AG10803 (cell line): ENCODE measurements at regions not wholly inside any gene's neighbourhood (a gene's known extent, or its start where the extent isn't known, plus 50 kb on each side); places are given as distances from the start of the nearest gene placed in this dataset.

Experiments used
- DNase-seq: peaks from one replicate; pipeline ENCODE4 v3.0.0; 2010; ENCODE audit warnings: low read depth
- H3K4me3 ChIP-seq: 2 replicates; pipeline ENCODE4 v1.5.1; 2011; ENCODE audit warnings: mild to moderate bottlenecking, low read length, control low read depth
- TF ChIP-seq, protein P1 (sequence below): conservative IDR thresholded peaks from 2 replicates; pipeline ENCODE4 v1.5.1; 2011; ENCODE audit warnings: mild to moderate bottlenecking, low read length, control low read depth, inconsistent platforms

DNA sequence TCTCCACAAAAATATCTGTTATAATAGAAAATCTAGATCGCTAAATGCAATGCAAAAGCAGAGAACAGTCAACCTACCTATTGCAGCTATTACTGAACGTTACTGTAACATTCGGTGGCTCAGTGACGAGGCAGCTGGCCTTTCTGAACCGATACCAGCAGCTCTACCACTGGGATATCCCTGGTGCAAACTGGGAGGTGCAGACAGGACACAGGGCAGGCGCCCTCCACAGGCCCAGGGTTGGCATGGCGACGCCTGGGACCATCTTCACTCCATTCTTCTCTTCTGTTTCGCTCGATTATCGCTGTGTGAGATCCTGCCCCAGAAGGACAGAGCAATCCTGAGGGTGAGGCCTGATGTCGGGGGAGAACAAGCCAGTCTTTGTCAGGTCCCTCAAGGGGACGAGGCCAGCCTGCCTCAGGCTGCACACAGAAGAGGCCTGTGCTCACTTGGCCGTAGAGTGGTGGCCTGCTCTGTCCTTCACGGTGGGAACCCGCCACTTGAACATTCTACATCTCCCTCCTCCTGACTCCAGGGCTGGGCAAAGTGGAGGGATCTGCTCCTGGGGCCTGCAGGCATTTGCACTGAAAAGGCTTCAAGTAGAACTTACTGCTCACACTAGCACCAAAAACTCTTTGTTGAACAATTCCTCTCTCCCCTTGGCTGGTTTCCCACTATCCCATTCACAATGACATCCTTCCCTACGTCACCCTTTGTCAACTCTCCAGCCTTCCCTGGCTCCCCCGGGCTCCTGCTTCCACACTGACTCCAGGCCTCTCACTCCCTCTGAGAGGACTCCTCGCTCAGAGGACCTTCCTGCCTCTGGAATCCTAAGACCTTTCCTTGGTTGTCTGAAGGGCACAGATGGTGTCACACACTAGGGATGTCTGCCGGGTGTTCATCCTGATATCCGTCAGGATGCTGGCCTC is 49.7 kb downstream of the CYRIA start:
- H3K4me3 ChIP-seq: no peak overlapping the region
- TF ChIP-seq, protein P1, sequence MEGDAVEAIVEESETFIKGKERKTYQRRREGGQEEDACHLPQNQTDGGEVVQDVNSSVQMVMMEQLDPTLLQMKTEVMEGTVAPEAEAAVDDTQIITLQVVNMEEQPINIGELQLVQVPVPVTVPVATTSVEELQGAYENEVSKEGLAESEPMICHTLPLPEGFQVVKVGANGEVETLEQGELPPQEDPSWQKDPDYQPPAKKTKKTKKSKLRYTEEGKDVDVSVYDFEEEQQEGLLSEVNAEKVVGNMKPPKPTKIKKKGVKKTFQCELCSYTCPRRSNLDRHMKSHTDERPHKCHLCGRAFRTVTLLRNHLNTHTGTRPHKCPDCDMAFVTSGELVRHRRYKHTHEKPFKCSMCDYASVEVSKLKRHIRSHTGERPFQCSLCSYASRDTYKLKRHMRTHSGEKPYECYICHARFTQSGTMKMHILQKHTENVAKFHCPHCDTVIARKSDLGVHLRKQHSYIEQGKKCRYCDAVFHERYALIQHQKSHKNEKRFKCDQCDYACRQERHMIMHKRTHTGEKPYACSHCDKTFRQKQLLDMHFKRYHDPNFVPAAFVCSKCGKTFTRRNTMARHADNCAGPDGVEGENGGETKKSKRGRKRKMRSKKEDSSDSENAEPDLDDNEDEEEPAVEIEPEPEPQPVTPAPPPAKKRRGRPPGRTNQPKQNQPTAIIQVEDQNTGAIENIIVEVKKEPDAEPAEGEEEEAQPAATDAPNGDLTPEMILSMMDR: no peak
- no peak for DNase-seq

DNA sequence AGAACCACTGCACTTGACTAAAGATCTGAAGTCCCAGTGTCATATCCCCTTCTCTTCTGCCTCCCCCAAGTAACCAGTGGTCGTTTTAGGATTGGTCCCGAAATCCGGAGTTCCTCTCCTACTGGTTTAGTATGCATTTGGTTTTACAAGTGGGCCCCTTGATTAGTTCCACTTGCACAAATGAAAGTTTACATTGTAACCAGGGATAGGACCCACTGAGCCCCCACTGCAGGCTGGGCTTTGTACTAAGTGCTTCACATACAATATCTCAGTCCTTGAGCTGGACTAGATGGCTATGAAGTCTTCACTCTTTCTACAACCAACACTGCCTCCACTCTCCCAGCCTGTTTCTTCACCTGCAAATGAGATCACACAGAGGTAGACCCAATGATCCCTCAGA is 50.4 kb downstream of the CYRIA start:
- no peak for DNase-seq
- TF ChIP-seq, protein P1: no peak
- no peak overlapping the region for H3K4me3 ChIP-seq

DNA sequence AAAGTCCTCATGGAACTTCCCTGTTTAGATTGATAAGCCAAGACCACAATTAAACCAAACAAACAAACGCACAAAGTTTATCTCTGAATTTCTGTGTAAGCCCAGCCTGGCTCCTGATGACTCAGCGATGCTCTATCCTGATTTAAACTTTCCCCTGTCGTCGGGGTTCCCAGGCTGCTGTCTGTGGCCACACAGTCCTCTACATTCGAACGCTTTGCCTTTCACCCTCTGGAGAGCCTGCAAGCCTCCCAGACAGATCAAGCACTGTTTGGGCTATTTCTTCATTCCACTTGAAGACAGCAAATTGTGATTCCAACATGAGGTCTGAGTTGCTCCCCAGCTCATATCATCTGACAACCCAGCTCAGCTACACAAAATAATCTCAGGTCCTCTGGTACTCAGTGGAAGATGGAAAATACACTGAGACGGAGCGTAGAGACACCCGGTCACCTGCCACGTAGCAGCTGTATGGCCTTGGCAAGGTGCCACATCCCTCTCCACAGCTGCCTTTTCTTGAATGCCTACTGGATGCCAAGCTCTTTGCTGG is 51.2 kb downstream of the CYRIA start:
- DNase-seq: no peak
- no peak overlapping the region for H3K4me3 ChIP-seq
- TF ChIP-seq, protein P1: no peak

DNA sequence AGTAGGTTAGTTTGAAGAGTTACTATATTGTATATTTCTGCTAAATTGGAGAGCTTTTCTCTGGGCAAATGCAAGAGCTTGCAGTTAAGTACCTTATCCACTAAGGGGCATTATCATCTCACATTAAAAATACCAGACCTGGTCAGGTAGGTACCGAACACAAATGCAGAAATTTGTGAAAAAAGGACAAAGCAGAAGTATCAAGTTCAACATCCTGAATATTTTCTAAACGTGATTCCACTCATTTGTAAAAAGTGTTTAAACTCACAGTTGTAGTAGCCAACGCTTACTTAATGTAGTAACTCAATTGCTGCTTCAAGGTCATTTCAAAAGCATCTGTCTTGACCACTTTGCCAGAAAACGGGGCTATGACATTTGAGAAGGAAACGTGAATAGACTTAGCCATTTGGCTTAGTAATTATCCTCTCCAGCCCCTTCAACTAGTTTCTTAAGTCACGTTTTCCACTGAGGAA is 52.1 kb downstream of the CYRIA start:
- TF ChIP-seq, protein P1: peak; percentile 39
- no peak for DNase-seq
- H3K4me3 ChIP-seq: no peak overlapping the region

DNA sequence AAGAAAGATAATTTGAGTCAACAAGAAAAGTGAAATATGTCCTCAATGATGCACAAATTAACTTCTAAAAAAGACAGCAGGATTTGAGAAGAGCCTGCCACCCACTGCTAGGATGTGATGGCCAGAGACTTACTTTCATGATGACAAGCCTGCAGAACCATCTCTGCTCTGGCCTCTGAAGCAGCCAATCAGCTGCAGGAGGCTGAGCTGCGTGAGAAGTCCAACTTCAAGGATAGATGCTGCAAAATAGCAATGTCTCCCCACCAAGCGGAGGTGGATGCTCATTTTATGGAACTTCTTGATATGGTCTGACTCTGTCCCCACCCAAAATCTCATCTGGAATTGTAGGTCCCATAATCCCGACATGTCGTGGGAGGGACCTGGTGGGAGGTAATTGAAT is 53.1 kb downstream of the CYRIA start:
- TF ChIP-seq, protein P1: no peak
- DNase-seq: no peak
- H3K4me3 ChIP-seq: no peak overlapping the region

DNA sequence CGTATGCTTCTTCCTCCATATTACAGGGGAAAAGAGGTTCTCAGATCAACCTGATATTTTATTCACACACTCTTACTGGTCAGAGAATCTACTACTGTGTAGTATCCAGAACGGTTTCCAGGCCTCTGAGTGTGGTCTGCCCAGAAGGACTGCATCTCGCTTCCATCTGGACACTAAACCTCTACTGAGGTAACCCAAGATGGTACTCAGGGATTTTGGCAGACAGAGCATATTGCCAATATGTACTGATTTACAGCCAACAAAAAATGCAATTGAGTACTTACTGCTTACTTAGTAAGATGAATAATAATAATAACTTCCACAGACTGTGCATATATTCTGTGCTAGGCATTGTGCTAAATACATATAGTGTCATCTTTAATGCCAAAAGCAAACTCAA is 55.8 kb downstream of the CYRIA start:
- DNase-seq: no peak
- no peak overlapping the region for H3K4me3 ChIP-seq
- TF ChIP-seq, protein P1: no peak
